GM19240 (cell line): ENCODE measurements at regions not wholly inside any gene's neighbourhood (a gene's known extent, or its start where the extent isn't known, plus 50 kb on each side); places are given as distances from the start of the nearest gene placed in this dataset.
"Not testable (repeated sequence)": the region's sequence is repeated elsewhere in the genome, so short reads cannot be mapped to it uniquely, and the experiment has no call there.

ENCODE experiments used
- DNase-seq: peaks from one replicate; pipeline ENCODE4 v3.0.0; 2011; ENCODE audit warnings: low spot score; ENCODE audit not compliant: insufficient read length

DNA sequence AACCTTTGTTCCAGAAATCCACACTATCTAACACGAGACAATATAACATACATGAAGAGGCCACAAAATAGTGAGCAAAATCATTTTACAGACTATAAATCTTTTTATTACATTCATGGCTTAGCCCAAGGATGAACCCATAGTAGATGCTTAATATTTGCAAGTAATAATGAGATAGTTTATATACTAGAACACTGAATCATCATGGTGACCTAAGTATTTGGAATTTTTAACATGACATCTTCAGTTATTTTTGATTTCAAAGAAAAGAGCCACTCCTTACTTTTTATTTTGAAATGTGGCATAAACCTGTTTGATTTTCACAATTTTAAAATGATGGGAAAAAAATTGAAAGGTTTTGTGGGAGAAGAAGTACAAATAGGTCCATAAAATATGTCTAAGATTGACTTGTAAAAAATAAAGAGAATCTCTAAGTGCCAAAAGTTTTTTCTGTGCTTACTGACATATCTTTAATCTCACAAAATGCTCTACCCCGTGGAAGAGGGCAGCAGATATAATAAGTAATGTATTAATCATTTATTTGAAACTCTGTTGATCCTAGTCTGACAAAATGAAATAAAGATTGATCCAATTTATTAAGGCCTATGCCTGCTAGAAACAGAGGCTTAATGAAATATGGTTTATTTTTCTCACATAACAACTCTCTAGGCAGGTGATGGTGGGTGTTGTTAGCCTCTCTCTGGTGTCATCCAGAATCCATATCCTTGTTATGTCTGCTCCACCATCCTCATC lies 224.5 kb upstream of the CENPE start:
- DNase-seq: no peak

DNA sequence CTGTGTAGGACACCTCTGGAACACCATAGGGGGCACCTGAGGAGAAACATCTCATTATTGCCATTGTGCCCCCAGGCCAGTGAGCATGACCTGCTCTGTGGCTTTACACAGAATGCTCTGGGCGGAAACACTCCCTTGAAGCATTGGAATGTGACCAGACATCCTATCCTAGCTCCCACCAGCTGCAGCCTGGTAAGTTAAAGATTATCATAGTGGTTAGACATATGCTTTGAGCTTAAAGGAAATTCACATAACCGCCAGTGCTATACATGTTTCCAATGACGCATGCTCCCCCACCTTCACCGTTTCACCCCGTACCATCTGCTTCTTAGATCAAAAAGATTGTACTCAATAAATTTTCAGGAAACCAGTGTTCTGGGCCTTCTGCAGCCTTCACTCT lies 217.7 kb upstream of the CENPE start:
- no peak for DNase-seq

DNA sequence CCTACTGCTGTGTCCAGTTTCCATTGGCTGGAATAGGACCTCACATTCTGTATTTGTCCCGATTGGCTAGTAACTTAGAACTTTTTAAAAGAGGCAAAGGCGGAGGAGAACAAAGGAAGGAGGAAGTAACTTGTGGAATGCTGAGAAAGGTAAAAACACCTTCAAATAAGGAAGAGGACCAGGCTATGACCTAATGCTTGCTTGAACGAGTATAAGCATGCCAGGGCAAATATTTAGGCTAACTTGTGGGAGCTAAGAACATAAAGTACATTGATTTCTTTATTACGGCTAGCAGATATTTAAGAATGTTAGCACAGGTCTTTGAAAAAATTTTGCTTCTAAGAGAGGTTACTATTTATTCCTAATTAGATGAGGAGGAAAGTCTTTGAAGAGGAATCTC lies 214.5 kb upstream of the CENPE start:
- DNase-seq: not testable (repeated sequence)

DNA sequence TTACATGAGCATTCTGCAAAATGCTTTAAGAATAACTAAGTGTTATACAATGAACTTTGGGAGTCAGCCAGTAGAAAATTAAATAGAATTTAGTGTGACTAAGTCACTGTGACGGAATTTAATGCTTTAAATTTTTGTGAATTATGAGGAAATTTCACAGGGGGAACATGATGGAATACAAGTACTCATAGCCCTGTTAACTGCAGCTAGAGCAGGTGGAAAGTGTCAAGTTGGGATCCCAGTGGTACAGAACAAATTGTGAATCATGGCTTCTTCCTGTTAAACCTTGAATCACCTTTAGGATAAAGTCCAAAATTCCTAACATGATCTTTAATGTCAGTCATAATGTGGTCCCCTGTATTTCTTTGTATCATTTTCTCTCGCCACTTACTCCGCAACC lies 212.2 kb upstream of the CENPE start:
- no peak for DNase-seq

DNA sequence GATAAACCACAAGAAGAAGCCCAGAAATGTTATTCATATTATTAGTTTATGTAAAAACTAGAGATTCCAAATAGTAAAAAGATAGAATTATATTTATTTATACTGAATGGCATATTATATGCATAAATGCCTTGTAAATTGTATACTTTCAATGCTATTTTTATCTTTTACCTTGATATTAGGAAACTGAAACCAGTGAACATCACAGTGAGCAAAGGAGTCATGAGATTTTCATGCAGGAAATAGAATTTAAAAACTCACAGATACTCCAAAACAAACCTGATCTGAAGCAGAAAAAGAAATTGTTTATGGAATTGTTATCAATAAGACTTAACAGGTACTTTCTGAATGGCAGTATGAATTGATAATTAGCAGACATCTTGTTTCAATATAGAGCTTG lies 207.3 kb upstream of the CENPE start:
- no peak for DNase-seq

DNA sequence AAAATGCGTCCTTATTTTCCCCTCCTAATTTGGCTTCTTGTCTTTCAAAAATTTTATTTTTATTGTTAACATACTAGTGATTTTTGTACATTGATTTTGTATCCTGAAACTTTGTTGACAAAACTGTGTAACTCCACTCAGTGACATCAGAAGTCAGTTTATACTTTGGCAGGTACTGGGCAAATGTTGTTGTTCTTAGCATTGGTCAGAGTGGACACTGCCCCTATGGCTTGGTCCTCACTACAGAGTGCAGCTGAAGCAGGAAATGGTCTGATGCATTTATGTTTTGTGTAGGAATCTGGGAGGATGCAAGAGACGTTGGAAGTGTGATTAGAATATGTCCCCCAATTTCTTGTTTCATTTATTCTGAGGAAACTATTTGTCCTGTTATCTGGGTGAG lies 205.5 kb upstream of the CENPE start:
- DNase-seq: no peak

DNA sequence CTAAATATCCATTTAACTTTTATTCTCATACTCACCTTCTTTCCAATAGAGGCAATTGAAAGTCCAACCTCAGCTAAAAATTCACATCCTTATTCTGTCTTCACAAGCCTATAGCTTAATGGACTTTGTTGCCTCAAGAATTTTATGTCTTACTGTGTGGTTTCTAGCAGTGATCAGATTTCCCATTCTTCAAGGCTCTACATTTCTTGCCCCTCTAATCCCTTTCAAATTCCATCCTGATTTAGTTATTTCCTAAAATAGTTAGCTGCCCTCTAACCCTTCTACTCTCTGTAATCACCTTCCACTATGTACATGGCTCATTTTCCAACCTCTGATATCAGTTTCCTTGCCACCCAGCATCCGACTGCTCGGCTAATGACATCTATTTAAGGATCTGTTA lies 204.1 kb upstream of the CENPE start:
- no peak for DNase-seq

DNA sequence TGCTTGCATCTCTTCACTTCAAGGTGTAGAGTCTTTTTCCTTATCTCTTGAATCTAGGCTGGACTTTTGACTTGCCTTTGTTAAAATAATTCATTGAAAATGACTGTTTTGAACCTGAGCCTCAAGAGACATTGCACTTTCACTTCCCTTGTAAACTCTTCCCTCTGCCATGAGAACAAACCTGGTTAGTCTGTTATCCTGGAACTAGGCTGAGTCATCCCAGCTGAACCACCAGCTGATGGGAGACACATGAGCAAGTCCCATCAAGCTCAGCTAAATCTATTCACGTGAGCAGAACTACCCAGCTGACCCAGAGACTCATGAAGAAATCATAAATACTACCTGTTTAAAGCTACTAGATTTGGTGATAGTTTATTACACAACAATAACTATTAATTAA lies 202.3 kb upstream of the CENPE start:
- DNase-seq: no peak

DNA sequence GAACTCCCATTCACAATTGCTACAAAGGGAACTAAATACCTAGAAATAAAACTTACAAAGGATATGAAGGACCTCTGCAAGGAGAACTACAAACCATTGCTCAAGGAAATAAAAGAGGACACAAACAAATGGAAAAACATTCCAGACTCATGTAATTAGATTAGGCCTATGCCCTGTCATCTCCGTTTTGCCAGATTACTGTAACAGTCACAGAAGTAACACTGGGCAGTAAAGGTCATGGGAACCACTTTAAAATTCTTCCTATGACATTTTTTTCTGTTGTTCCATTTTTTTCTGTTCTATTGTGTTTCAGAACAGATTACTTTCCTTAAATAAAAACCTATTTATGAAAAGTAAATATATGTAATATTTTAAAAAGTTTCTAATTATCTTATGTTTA lies 199.4 kb upstream of the CENPE start:
- DNase-seq: no peak

DNA sequence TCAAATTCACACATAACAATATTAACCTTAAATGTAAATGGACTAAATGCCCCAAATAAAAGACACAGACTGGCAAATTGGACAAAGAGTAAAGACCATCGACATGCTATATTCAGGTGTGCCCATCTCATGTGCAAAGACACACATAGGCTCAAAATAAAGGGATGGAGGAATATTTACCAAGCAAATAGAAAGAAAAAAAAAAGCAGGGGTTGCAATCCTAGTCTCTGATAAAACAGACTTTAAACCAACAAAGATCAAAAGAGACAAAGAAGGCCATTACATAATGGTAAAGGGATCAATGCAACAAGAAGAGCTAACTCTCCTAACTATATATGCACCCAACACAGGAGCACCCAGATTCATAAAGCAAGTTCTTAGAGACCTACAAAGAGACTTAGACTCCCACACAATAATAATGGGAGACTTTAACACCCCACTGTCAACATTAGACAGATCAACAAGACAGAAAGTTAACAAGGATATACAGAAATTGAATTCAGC lies 189.4 kb upstream of the CENPE start:
- not testable (repeated sequence) for DNase-seq

DNA sequence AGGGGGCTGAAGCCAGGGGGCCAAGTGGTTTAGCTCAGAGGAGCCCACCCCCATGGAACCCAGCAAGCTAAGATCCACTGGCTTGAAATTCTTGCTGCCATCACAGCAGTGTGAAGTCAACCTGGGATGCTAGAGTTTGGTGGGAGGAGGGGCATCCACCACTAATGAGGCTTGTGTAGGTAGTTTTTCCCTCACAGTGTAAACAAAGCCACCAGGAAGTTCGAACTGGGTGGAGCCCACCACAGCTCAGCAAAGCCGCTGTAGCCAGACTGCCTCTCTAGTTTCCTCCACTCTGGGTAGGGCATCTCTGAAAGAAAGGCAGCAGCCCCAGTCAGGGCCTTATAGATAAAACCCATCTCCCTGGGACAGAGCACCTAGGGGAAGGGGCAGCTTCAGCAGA lies 187.4 kb upstream of the CENPE start:
- not testable (repeated sequence) for DNase-seq

DNA sequence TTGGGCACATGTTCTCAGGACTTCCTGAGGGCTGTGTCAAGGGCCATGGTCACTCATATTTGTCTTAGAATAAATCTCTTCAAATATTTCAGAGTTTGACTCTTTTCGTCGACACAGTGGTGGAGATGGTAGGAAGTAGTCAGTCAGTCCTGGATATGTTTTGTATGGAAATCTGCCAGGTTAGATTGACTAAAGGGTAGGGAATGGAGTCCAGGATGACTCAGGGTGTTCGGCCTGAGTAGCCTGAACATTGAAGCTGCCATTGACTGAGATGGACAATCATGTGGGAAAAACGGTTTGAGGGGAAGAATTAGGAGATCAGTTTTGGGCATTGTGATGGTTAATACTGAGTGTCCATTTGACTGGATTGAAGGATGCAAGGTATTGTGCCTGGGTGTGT lies 177.1 kb upstream of the CENPE start:
- no peak for DNase-seq

DNA sequence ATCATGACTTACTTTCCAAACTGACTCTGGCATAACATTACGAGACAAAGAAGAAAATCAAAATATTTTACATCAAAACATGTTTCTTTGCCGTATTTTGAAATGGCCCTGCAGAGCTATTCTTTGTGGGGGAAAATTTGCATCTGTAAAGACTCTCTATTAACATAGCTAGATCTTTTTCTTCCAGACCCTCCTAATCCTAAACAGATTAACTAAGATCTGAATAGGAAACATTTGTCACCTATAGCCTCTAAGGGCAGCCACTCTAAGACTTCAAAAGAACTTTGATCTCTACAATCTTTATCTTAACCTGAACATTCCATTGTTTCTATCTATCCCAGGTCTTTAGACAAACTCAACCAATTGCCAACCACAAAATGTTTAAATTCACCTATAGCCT lies 176.6 kb upstream of the CENPE start:
- no peak for DNase-seq

DNA sequence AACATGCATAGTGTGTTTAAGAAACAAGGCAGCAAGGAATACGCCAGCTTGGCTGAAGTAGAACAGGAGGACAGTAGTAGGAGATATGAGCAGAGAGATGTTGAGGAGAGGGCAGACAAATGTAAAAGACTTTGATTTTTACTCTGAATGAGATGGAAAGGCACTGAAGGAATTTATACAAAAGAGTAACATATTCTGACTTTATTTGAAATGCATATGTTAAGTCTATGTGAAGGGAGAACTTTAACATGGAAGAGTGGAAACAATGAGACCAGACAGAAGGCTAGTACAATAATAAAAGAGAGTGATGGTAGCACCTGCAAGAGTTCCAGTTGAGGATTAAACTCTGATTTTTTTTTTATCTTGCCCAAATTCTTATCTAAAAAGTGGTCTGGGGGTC lies 176.2 kb upstream of the CENPE start:
- DNase-seq: no peak

DNA sequence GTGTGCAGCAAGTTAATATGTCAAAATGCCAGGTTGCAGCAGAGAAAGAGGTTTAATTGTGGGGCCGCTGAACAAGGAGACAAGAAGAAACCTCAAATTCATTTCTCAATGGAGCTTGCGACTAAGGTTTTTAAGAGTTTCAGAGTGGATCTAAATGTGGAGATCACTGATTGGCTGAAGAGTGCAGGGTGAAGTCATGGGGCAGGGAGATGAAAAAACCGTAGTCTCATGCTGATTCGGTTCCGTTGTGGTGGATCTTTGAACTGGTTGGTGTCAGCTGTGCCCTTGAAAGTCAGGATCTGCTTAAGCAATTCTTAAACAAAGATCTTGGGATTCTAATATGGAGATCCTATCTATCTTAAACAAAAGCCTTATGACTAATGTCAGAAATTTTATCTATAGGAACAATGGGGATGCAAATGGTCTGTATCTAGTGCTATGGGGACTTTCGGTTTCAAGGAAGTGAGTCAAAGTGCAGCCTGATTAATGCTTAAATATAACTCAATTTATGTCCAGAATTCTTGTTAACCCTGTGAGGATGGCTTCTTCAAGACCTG lies 173.9 kb upstream of the CENPE start:
- DNase-seq: no peak

DNA sequence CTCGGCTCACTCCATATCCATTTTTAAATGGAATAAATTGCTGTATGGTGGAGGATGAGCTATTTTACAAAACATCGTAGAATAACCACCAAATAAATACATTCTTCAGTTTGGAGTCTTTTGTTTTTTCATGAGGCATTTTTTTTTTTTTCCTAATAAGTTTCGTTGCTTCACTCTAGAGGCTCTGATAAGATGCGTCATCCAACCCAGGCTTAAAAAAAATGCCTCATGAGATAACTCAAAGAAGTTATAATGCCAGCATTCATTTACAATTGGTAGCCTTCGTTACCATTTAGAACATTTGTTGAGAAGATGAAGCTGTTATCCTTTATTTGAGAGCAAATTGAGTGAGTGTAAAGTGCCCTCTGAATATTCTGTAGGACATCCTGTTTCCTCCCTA lies 172.2 kb upstream of the CENPE start:
- no peak for DNase-seq

DNA sequence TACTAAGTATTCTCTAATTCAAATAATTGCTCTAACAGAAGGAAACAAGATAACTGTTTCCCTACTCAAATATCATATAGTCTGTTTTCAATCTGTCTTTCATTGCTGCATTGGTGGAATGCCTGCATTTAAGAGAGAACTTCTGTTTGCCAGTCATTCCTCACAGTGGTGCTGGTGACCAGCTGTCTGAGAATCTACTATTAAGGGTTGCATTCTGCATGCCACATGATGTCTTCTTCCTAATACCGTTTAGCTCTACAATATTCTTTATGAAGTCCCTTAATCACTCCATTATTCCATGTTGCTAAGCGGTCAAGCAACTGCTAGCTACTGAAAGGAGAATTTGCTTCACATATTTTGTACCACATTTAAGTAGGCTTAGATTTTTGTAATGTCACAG lies 167.1 kb upstream of the CENPE start:
- DNase-seq: no peak

DNA sequence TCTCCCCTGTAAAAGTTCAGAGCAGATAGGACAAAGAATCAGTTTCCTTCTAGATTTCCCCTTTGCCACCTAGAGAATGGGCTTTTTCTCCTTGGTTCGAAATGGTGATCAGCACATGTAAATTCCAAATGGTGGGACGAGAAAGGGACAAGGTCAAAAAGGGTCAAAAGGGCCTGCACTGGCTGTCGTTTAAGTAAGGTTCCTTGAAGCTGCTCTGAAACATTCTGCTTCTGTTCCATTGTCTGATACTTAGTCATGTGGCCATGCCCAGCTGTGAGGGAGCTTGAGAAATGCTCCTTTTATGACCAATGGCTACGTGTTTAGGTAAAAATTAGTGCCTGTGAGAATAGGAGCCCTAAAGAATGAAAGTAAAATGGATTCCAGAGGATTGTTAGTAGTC lies 165.9 kb upstream of the CENPE start:
- no peak for DNase-seq

DNA sequence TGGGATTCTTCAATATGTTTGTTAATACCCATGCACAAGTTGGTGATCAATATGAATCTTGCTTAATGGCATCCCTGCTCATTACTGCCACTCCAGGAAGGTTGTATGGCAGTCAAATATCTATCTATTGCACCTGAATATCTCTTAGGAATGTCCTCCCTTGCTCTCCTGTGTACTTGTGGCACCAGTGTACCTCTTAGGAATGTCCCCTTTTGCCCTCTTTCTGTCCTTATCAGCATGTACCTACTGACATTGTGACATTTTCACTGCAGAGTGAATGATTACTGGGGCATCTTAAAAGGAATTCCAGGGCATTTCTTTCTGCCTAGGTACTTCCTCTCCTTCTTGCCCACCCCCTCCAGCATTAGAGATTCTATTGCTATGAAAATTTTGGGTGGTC lies 163.8 kb upstream of the CENPE start:
- no peak for DNase-seq

DNA sequence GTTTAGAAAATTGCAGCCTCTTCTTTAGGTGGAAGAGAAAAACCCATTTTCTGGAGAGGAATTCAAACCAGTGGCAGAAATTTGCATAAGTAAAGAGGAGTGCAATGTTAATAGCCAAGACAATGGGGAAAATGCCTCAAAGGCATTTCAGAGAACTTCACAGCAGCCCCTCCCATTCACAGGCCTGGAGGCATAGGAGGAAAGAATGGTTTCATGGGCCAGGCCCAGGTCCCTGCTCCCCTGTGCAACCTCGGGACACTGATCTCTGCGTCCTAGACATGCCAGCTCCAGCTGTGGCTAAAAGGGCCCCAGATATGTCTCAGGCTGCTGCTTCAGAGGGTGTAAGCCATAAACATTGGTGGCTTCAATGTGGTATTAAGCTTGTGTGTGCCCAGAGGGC lies 161.8 kb upstream of the CENPE start:
- DNase-seq: no peak

DNA sequence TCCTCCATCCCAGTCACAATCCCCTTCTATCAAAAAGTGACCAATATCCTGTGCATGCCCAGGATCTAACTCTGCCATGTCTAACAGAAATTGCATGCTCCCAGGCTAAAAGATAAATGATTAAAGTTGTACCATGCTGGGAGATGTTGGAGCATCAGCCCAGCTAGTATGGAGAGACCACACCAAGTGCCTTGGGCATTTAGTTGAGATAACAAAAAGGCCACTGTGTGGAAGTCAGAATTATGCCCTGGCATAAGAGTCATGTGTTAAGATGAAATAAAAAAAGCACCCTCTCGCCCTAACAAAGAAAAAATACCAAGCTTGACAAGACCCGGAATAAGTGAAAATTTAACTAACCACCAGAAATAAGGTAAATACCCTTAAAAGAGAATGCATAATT lies 155.9 kb upstream of the CENPE start:
- DNase-seq: no peak

DNA sequence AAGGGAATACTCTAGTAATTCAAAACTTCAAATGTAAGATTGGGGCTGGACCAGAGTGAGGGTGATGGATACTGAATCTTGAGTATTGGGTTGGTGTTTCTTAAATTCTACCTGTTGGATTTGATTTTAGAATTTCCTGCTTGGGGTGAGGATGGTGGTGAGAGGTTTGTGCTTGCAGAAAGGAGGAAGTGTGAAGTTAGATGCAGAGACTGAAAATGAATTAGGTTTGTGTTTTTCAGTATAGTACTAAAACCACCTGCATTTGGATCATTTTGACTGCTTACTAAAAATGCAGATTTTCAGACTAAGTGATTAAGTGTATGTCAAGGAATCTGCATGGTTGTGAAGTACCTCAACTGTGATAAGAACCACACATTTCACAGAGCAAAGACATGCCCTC lies 131.5 kb upstream of the CENPE start:
- DNase-seq: no peak

DNA sequence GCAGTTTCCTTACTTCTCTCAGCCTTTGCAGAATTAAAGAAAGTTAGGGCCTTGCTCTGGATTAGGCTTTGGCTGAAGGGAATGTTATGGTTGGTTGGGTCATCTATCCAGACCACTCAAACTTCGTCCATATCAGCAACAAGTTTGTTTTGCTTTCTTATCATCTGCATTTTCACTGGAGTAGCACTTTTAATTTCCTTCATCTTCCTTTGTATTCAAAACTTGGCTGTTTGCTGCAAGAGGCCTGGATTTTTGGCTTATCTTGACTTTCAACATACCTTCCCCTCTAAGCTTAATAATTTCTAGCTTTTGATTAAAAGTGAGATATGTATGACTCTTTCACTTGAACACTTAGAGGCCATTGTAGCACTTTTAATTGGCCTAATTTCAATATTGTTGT lies 126.7 kb upstream of the CENPE start:
- DNase-seq: no peak
